Kidney (tissue), 13 donors: ENCODE measurements at regions not wholly inside any gene's neighbourhood (a gene's known extent, or its start where the extent isn't known, plus 50 kb on each side); places are given as distances from the start of the nearest gene placed in this dataset.

Experiments used
- DNase-seq, 5 donors: peaks; one replicate each; pipeline ENCODE4 v3.0.0-alpha.2; 2013 to 2020
- FAIRE-seq: peaks from 2 replicates; lab custom pipeline; 2012; peaks lifted over from hg19 to GRCh38; lab: Jason Lieb, UNC
- H3K27ac ChIP-seq, 2 donors: one replicate each; pipeline ENCODE4 v1.7.0; 2013; ENCODE audit warnings: low read depth in 2 of 2, low read length in 2 of 2, inconsistent platforms in 1 of 2
- H3K27me3 ChIP-seq: one replicate; pipeline ENCODE4 v1.7.1; 2013; ENCODE audit warnings: low read length, inconsistent platforms; ENCODE audit not compliant: control insufficient read depth, insufficient read depth
- H3K36me3 ChIP-seq, 3 donors: one replicate each; pipeline versions ENCODE4 v1.7.0 to v1.7.1; 2013; ENCODE audit warnings: low read length in 3 of 3, control low read depth in 1 of 3, inconsistent platforms in 1 of 3; ENCODE audit not compliant: insufficient read depth in 3 of 3, control insufficient read depth in 2 of 3
- H3K4me1 ChIP-seq, 3 donors: one replicate each; pipeline versions ENCODE4 v1.7.0 to v1.7.1; 2013; ENCODE audit warnings: low read length in 3 of 3, inconsistent platforms in 1 of 3, low read depth in 1 of 3; ENCODE audit not compliant: control insufficient read depth in 2 of 3, insufficient read depth in 2 of 3
- H3K4me3 ChIP-seq, 3 donors: one replicate each; pipeline versions ENCODE4 v1.7.0 to v1.8.1; 2013; ENCODE audit warnings: low read length in 3 of 3, control low read depth in 1 of 3, inconsistent platforms in 1 of 3
- H3K9ac ChIP-seq, 3 donors: one replicate each; pipeline versions ENCODE4 v1.7.0 to v1.7.1; 2013; ENCODE audit warnings: low read length in 3 of 3, control low read depth in 1 of 3, inconsistent platforms in 1 of 3
- H3K9me3 ChIP-seq, 3 donors: one replicate each; pipeline versions ENCODE4 v1.7.0 to v1.7.1; 2013; ENCODE audit warnings: low read length in 3 of 3, control low read depth in 1 of 3, inconsistent platforms in 1 of 3; ENCODE audit not compliant: control insufficient read depth in 2 of 3, insufficient read depth in 1 of 3
- CTCF ChIP-seq: IDR thresholded peaks from 3 replicates; pipeline ENCODE4 v1.5.1; 2012; ENCODE audit warnings: mild to moderate bottlenecking, moderate library complexity, borderline replicate concordance; ENCODE audit not compliant: insufficient read depth; ENCODE audit errors: extremely low read depth
- intact Hi-C: fragments of 100-400 bp; cut with DNase I; formaldehyde crosslinking; loops from one replicate; pipeline ENCODE4 v1.11.1; 2022
- donor health status: control.
- donor health status: control.
- donor health status: control.
- donor health status: control.
- donor health status: control.
- donor health status: DM: yes; HTN: yes; CAD: no.
- donor health status: Normal renal cell carcinoma (clear cell type).

GRCh38 chr6:75546381-75546780 lies 52.8 kb upstream of the FILIP1 start:
- DNase-seq, result peak in 2 of 5 donors; percentile 22 to 51

GRCh38 chr6:75550544-75551167 lies 51.0 kb upstream of the SENP6 start:
- Histone ChIP-seq H3K9ac (no peak overlapping the region), H3K9me3 (no peaks in the 10 kb centered on the region), H3K27me3 (no peaks in the 10 kb centered on the region), H3K36me3 (no peaks in the 10 kb centered on the region), H3K27ac (no peak overlapping the region), H3K4me1 (no peaks in the 10 kb centered on the region), H3K4me3 (no peak overlapping the region)
- intact Hi-C loops, result no loop called here
- TF ChIP-seq CTCF, result no peak
- FAIRE-seq (peak; percentile 52), DNase-seq (no peak)

More at GRCh38 chr6:75546381-75546780, 52.8 kb upstream of the FILIP1 start:
- intact Hi-C loops, result no loop called here
- H3K4me3 ChIP-seq, result no peak overlapping the region
- no peak for TF ChIP-seq CTCF
- H3K4me1 ChIP-seq, result no peaks in the 10 kb centered on the region
- no peak overlapping the region for H3K27ac ChIP-seq
- no peaks in the 10 kb centered on the region for H3K9me3 ChIP-seq
- H3K27me3 ChIP-seq, result no peaks in the 10 kb centered on the region
- no peak for FAIRE-seq
- no peak overlapping the region for H3K9ac ChIP-seq
- no peaks in the 10 kb centered on the region for H3K36me3 ChIP-seq

GRCh38 chr6:75551367-75551952 lies 50.2 kb upstream of the SENP6 start:
- FAIRE-seq, result no peak
- intact Hi-C loops, result no loop called here
- Histone ChIP-seq H3K36me3 (no peaks in the 10 kb centered on the region), H3K9ac (no peak overlapping the region), H3K9me3 (no peaks in the 10 kb centered on the region), H3K4me3 (no peak overlapping the region), H3K4me1 (no peaks in the 10 kb centered on the region), H3K27me3 (no peaks in the 10 kb centered on the region), H3K27ac (no peak overlapping the region)
- TF ChIP-seq CTCF, result no peak
- no peak for DNase-seq
